ENCODE measurements at regions not wholly inside any gene's neighbourhood (a gene's known extent, or its start where the extent isn't known, plus 50 kb on each side); places are given as distances from the start of the nearest gene placed in this dataset.
"Not testable (repeated sequence)": the region's sequence is repeated elsewhere in the genome, so short reads cannot be mapped to it uniquely, and the experiment has no call there.

- DNase-seq (ENCODE audit: low spot score); H3K4me1 ChIP-seq (ENCODE audit: control insufficient read depth in 2 of 2, insufficient read depth in 1 of 2, low read depth in 1 of 2, low read length in 2 of 2); H3K27me3 ChIP-seq (ENCODE audit: control insufficient read depth in 3 of 3, insufficient read depth in 3 of 3, low read depth in 1 of 3, low read length in 3 of 3); H3K4me3 ChIP-seq (ENCODE audit: low read length in 2 of 2); H3K9me3 ChIP-seq (replicated peaks in 1 of 2; ENCODE audit: control insufficient read depth in 2 of 2, insufficient read depth in 1 of 2, low read depth in 1 of 2, low read length in 2 of 2); H2BK15ac ChIP-seq (ENCODE audit: low read length); H2BK120ac ChIP-seq (ENCODE audit: low read depth, low read length); H2BK12ac ChIP-seq (ENCODE audit: low read length); H3K4ac ChIP-seq (ENCODE audit: low read length); H3K23ac ChIP-seq (ENCODE audit: low read depth, low read length, poor library complexity); H3K27ac ChIP-seq (replicated peaks; ENCODE audit: low read length); H3K36me3 ChIP-seq (replicated peaks in 1 of 2; ENCODE audit: control insufficient read depth in 2 of 2, insufficient read depth in 2 of 2, low read length in 2 of 2); H3K14ac ChIP-seq (ENCODE audit: low read length); H3K18ac ChIP-seq (ENCODE audit: low read length); H3K9ac ChIP-seq (ENCODE audit: low read depth, low read length, poor library complexity); H3K79me1 ChIP-seq (ENCODE audit: low read depth, low read length); H4K91ac ChIP-seq (ENCODE audit: low read depth, low read length, poor library complexity); H3K4me2 ChIP-seq (ENCODE audit: insufficient read depth, low read length, poor library complexity, severe bottlenecking); H2BK5ac ChIP-seq (ENCODE audit: low read length); H2AK5ac ChIP-seq (ENCODE audit: low read depth, low read length); H2AFZ ChIP-seq (ENCODE audit: low read length); H4K8ac ChIP-seq (ENCODE audit: low read depth, low read length): not testable (repeated sequence)
- no CpG with 5 or more reads among the region's 17 CpGs for WGBS, 2 donors (ENCODE audit: extremely low coverage in 2 of 2, insufficient read length in 2 of 2, insufficient replicate concordance in 1 of 2)
Observed at GRCh38 chr2:76697439-76697838, 824.7 kb downstream of the LRRTM4 start.

GRCh38 chr2:76692908-76693307 is 829.3 kb downstream of the LRRTM4 start:
- Histone ChIP-seq H4K8ac (ENCODE audit: low read depth, low read length) (no peak overlapping the region), H3K23ac (ENCODE audit: low read depth, low read length, poor library complexity) (no peak overlapping the region), H2BK5ac (ENCODE audit: low read length) (no peak overlapping the region), H3K4me1 (ENCODE audit: control insufficient read depth in 2 of 2, insufficient read depth in 1 of 2, low read depth in 1 of 2, low read length in 2 of 2) (no peaks in the 10 kb centered on the region), H3K4me3 (ENCODE audit: low read length in 2 of 2) (no peak overlapping the region), H3K27ac (replicated peaks; ENCODE audit: low read length) (no peak overlapping the region), H4K91ac (ENCODE audit: low read depth, low read length, poor library complexity) (no peak overlapping the region), H2BK15ac (ENCODE audit: low read length) (no peak overlapping the region), H3K9ac (ENCODE audit: low read depth, low read length, poor library complexity) (no peak overlapping the region), H3K4ac (ENCODE audit: low read length) (no peak overlapping the region), H3K4me2 (ENCODE audit: insufficient read depth, low read length, poor library complexity, severe bottlenecking) (no peak overlapping the region), H2BK120ac (ENCODE audit: low read depth, low read length) (no peak overlapping the region), H2AK5ac (ENCODE audit: low read depth, low read length) (no peak overlapping the region), H3K79me1 (ENCODE audit: low read depth, low read length) (no peaks in the 10 kb centered on the region), H3K27me3 (ENCODE audit: control insufficient read depth in 3 of 3, insufficient read depth in 3 of 3, low read depth in 1 of 3, low read length in 3 of 3) (no peaks in the 10 kb centered on the region), H3K18ac (ENCODE audit: low read length) (no peak overlapping the region), H3K36me3 (replicated peaks in 1 of 2; ENCODE audit: control insufficient read depth in 2 of 2, insufficient read depth in 2 of 2, low read length in 2 of 2) (no peaks in the 10 kb centered on the region), H2BK12ac (ENCODE audit: low read length) (no peak overlapping the region), H2AFZ (ENCODE audit: low read length) (no peak overlapping the region), H3K14ac (ENCODE audit: low read length) (no peak overlapping the region), H3K9me3 (replicated peaks in 1 of 2; ENCODE audit: control insufficient read depth in 2 of 2, insufficient read depth in 1 of 2, low read depth in 1 of 2, low read length in 2 of 2) (no peaks in the 10 kb centered on the region)
- no CpG with 5 or more reads among the region's 4 CpGs for WGBS, 2 donors (ENCODE audit: extremely low coverage in 2 of 2, insufficient read length in 2 of 2, insufficient replicate concordance in 1 of 2)
- DNase-seq (ENCODE audit: low spot score) = no peak

GRCh38 chr2:76688732-76689131 is 833.4 kb downstream of the LRRTM4 start:
- Histone ChIP-seq H3K18ac (ENCODE audit: low read length) (no peak overlapping the region), H2BK12ac (ENCODE audit: low read length) (no peak overlapping the region), H3K9me3 (replicated peaks in 1 of 2; ENCODE audit: control insufficient read depth in 2 of 2, insufficient read depth in 1 of 2, low read depth in 1 of 2, low read length in 2 of 2) (no peaks in the 10 kb centered on the region), H3K79me1 (ENCODE audit: low read depth, low read length) (no peaks in the 10 kb centered on the region), H3K14ac (ENCODE audit: low read length) (no peak overlapping the region), H3K36me3 (replicated peaks in 1 of 2; ENCODE audit: control insufficient read depth in 2 of 2, insufficient read depth in 2 of 2, low read length in 2 of 2) (no peaks in the 10 kb centered on the region), H2AK5ac (ENCODE audit: low read depth, low read length) (no peak overlapping the region), H3K9ac (ENCODE audit: low read depth, low read length, poor library complexity) (no peak overlapping the region), H2BK15ac (ENCODE audit: low read length) (no peak overlapping the region), H3K27ac (replicated peaks; ENCODE audit: low read length) (no peak overlapping the region), H4K91ac (ENCODE audit: low read depth, low read length, poor library complexity) (no peak overlapping the region), H3K4me3 (ENCODE audit: low read length in 2 of 2) (no peak overlapping the region), H2BK5ac (ENCODE audit: low read length) (no peak overlapping the region), H2AFZ (ENCODE audit: low read length) (no peak overlapping the region), H3K4me1 (ENCODE audit: control insufficient read depth in 2 of 2, insufficient read depth in 1 of 2, low read depth in 1 of 2, low read length in 2 of 2) (no peaks in the 10 kb centered on the region), H3K4me2 (ENCODE audit: insufficient read depth, low read length, poor library complexity, severe bottlenecking) (no peak overlapping the region), H3K27me3 (ENCODE audit: control insufficient read depth in 3 of 3, insufficient read depth in 3 of 3, low read depth in 1 of 3, low read length in 3 of 3) (no peaks in the 10 kb centered on the region), H3K23ac (ENCODE audit: low read depth, low read length, poor library complexity) (no peak overlapping the region), H2BK120ac (ENCODE audit: low read depth, low read length) (no peak overlapping the region), H3K4ac (ENCODE audit: low read length) (no peak overlapping the region), H4K8ac (ENCODE audit: low read depth, low read length) (no peak overlapping the region)
- DNase-seq (ENCODE audit: low spot score) = no peak
- WGBS, 2 donors (ENCODE audit: extremely low coverage in 2 of 2, insufficient read length in 2 of 2, insufficient replicate concordance in 1 of 2) = no CpG with 5 or more reads among the region's 1 CpG

GRCh38 chr2:76687923-76688322 is 834.3 kb downstream of the LRRTM4 start:
- DNase-seq (ENCODE audit: low spot score) = no peak
- Histone ChIP-seq H3K36me3 (replicated peaks in 1 of 2; ENCODE audit: control insufficient read depth in 2 of 2, insufficient read depth in 2 of 2, low read length in 2 of 2) (no peaks in the 10 kb centered on the region), H3K23ac (ENCODE audit: low read depth, low read length, poor library complexity) (no peak overlapping the region), H2AK5ac (ENCODE audit: low read depth, low read length) (no peak overlapping the region), H3K4ac (ENCODE audit: low read length) (no peak overlapping the region), H4K8ac (ENCODE audit: low read depth, low read length) (no peak overlapping the region), H3K4me1 (ENCODE audit: control insufficient read depth in 2 of 2, insufficient read depth in 1 of 2, low read depth in 1 of 2, low read length in 2 of 2) (no peaks in the 10 kb centered on the region), H3K27ac (replicated peaks; ENCODE audit: low read length) (no peak overlapping the region), H3K18ac (ENCODE audit: low read length) (no peak overlapping the region), H2AFZ (ENCODE audit: low read length) (no peak overlapping the region), H2BK15ac (ENCODE audit: low read length) (no peak overlapping the region), H3K9me3 (replicated peaks in 1 of 2; ENCODE audit: control insufficient read depth in 2 of 2, insufficient read depth in 1 of 2, low read depth in 1 of 2, low read length in 2 of 2) (no peaks in the 10 kb centered on the region), H3K4me3 (ENCODE audit: low read length in 2 of 2) (no peak overlapping the region), H2BK120ac (ENCODE audit: low read depth, low read length) (no peak overlapping the region), H2BK12ac (ENCODE audit: low read length) (no peak overlapping the region), H2BK5ac (ENCODE audit: low read length) (no peak overlapping the region), H3K79me1 (ENCODE audit: low read depth, low read length) (no peaks in the 10 kb centered on the region), H3K14ac (ENCODE audit: low read length) (no peak overlapping the region), H3K27me3 (ENCODE audit: control insufficient read depth in 3 of 3, insufficient read depth in 3 of 3, low read depth in 1 of 3, low read length in 3 of 3) (no peaks in the 10 kb centered on the region), H3K4me2 (ENCODE audit: insufficient read depth, low read length, poor library complexity, severe bottlenecking) (no peak overlapping the region), H3K9ac (ENCODE audit: low read depth, low read length, poor library complexity) (no peak overlapping the region), H4K91ac (ENCODE audit: low read depth, low read length, poor library complexity) (no peak overlapping the region)
- no CpG with 5 or more reads among the region's 3 CpGs for WGBS, 2 donors (ENCODE audit: extremely low coverage in 2 of 2, insufficient read length in 2 of 2, insufficient replicate concordance in 1 of 2)

All from neuronal stem cell (in vitro differentiated cells).